NCI-H510A (cell line): ENCODE measurements at regions not wholly inside any gene's neighbourhood (a gene's known extent, or its start where the extent isn't known, plus 50 kb on each side); places are given as distances from the start of the nearest gene placed in this dataset.

Experiments
- DNase-seq: peaks from one replicate; lab custom pipeline; 2025; lab: John Stamatoyannopoulos, UW

DNA sequence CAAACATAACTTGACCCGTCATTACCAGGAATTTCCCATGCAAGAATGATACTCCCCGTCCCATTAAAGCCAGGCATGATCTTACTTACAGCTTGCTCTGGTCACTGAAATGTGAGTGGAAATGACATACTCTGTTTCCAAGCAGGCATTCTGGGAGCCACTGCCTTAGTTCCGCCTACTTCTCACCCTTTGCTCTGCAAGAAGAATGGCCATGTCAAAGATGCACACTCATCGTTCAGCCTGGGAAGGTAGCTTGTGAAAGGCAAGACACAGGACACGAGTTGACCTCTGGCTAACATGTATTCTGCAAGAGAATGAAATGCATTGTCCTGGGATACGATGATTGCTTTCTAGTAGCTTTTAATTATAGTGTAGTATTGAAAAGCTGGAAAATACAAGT, 1144.4 kb downstream of the NLGN4X start:
- DNase-seq = no peak

GRCh38 chrX:5082705-5083104, 1146.0 kb downstream of the NLGN4X start:
- DNase-seq = no peak

- no peak for DNase-seq
These were observed 1147.9 kb downstream of the NLGN4X start for GRCh38 chrX:5080791-5081190.

- DNase-seq = no peak
These were observed 1160.1 kb downstream of the NLGN4X start for GRCh38 chrX:5068550-5068949.

DNA sequence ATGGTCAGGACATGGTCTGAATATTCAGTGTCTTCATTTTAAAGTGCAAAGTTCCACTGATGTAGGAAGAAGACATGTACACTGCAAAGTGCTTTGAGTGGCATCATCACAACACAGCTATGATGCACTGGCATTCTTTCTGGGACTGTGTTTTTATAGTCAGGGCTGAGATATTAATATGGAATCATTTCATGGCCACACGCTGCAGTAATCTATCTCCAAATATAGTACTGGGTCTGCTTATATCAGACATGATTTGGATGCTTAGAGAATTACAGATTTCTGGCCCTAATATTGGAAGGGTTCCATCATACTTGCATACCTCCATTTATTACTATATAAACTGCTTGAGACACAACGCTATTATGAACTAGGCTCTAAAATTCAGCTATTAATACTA, 1170.9 kb downstream of the NLGN4X start:
- no peak for DNase-seq

DNA sequence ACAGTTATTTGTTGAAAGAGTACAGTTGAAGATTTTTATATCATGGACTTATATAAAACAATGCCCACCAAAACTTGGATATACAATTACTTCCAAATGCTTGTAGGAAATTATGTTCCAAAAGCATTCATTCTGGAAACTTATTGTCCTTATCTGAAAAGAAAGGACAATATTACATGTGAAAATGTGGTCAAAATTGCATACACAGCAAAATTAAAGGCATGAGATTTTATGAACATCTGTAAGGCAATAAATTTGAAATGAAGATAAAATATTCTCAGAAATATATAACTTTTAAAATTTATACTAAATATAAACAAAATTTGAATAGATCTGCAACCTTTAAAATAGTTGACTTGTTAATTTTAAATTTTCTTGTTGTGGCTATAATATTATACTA, 1173.8 kb downstream of the NLGN4X start:
- no peak for DNase-seq

DNA sequence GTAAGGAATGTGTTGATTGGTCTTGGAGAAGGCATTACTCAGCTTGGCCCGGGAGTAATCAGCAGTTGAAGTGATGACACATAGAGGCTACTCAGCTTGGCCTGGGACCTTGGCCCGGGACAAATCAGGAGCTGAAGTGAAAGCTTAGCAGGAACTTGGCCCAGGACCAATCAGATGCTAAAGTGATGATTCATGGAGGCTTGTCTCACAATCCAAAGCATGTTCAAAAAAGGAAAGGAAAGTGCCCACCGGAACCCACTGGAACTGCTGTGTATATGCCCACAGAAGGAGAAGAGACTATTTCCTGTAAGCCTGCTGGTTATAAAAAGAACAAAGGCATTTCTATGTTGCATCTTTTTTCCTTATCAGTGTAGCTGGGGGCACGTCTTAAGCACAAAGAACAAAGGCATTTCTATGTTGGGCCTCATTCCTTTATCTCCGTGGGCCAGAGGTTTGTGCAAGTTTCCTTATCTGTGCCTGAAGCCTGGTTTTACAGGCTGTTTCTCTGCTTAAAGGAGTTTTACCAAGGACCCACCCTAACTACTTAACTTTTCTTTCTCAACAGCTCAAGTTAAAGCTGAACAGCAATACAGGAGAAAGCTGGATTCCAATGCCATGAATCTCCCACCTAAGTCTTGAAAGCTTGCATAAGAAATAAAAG, 1176.7 kb downstream of the NLGN4X start:
- no peak for DNase-seq

- no peak for DNase-seq
These were observed 1186.1 kb downstream of the NLGN4X start for GRCh38 chrX:5042563-5042962.

GRCh38 chrX:5031792-5032191, 1196.9 kb downstream of the NLGN4X start:
- DNase-seq = no peak

- no peak for DNase-seq
These were observed 1213.2 kb downstream of the NLGN4X start for GRCh38 chrX:5015451-5015850.

- DNase-seq = no peak
These were observed 1233.8 kb downstream of the NLGN4X start for GRCh38 chrX:4994855-4995254.

DNA sequence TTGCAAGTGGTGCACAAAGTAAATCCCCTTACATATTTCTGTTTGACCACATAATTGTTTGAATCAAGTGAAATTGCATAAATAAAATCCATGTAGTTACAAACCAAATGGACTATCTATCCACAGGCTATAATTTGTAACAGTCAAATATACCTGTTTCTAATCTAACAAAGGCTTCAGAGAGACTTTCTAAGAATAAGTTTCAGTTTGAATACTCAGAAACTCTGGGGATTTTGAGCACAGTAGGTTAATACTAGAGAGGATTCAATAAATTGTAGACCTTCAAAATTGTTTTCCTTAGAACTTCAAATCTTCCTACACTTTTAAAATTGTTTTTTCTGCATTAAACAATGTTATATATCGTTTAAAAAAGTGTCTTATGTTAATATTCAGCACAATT, 1250.1 kb downstream of the NLGN4X start:
- no peak for DNase-seq

GRCh38 chrX:4971646-4972045, 1257.0 kb downstream of the NLGN4X start:
- no peak for DNase-seq

DNA sequence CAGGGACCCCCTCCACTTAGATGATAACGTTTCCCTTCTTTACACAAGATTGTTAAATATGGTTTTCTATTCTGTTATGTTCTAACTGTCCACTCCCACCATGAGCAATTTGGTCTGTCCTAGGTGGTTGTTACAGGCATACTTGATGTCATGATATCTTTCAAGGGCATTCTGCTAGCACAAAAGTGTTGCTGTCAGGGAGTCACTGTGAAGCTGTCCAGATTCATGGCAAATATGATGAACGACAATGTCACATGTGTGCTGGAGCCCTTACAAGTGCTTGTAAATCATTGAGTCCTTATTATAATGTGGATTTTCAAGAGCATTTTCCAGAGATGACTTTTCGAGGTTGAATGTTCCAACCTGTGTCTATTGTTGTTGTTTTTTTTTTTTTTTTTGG, 1250.7 kb upstream of the PRKX start:
- DNase-seq = no peak

GRCh38 chrX:4963432-4963831, 1250.0 kb upstream of the PRKX start:
- no peak for DNase-seq

DNA sequence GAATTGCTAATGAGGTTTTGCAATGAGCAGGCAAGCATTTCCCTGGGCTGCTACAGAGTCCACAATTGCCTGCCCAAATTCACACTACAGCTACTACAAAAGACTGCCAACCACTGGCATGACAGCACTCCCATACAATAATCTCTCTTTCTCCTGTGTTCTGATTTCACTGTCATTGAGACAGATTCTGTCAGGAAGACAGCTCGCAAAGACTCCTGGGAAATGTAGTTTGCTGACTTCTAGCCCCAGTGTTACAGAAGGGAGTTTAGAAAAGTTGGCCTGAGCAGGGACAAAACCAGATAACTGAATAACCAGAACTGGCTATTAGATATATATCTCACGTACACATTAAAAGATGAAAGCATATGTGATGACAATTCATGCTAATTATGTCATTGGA, 1231.3 kb upstream of the PRKX start:
- DNase-seq = no peak

DNA sequence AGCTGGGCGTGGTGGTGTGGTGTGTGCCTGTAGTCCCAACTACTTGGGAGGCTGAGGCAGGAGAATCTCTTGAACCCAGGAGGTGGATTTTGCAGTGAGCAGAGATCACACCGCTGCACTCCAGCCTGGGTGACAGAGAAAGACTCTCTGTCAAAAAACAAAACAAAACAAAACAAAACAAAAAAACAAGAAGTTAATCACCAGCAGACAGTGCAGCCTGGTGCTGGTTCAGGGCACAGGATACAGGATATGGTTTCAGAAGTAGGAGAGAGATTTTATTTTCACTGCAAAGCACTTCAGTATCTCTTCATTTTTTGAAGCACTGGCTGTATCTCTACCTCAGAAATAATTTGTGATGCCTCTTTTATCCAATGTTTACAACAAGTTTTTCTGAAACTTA, 1222.9 kb upstream of the PRKX start:
- DNase-seq = no peak

DNA sequence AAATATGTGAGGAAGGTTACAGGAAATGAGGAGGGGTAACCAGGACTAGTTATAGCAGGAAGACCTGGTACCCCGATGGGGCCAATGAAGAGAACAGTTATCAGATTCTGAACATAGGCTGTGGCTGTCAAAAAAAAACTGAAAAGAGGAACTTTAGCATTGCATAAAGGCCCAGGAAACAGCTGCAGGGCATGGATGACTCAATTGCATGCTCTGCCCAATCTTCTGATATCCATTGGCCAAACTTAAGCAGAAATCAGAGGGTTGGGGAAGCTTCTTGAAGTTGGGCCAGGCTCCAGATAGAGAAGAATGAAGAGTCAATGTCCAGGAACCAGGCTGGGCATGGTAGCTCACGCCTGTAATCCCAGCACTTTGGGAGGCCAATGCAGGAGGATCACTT, 1222.4 kb upstream of the PRKX start:
- no peak for DNase-seq

DNA sequence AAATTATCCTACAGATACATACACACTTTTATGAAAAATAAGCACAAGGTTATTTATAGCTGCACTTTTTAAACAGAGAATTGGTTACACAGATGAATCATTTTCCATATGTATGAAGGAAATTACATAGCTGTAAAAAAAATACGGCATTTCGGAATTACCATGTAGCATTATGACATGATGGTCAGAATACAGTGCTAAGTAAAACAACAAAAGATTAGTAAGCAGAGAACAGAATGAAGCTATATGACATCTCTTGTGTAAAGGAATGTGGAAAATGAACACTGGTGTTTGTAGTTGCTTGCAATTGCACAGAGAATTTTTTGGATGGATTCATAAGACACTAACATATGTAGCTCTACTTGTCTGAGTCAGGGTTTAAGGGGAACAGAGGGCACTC, 1222.0 kb upstream of the PRKX start:
- no peak for DNase-seq

DNA sequence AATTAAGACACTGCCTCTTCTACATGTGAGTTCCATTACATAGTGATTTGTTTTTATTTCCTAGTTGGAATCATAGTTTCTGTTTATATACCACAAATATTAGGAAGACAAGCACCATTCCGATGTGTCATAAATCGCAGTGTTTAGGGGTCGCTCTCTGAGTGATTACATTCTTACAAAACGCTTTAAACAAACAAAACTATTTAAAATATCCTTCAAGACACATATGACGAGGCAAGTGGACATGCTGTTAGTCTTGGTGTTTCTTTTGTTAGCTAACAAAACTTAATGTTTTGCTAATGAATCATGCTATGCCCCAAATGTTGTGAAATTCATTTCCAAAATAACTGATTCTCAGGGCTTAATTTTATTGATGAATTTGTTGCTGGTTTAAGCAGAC, 1219.3 kb upstream of the PRKX start:
- no peak for DNase-seq

GRCh38 chrX:4930426-4930825, 1217.0 kb upstream of the PRKX start:
- no peak for DNase-seq

DNA sequence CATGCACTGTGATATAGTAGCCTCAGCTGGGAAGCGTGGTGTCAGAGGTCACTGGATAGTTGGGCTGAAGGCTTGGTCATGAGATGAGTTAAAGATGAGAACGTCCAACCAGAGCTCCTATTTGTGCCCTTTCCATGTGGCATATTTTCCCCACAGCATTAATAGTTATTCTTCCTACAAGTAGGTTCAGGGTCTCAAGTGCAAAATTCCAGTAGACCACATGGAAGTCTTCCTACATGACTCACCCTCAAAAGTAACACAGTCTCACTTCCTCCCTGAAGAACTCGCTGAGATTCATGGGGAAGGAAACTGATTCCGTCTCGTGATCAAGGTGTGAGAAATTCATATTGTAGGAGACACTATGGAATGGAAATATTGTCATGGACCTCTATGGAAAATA, 1212.5 kb upstream of the PRKX start:
- DNase-seq = no peak

- no peak for DNase-seq
These were observed 1195.9 kb upstream of the PRKX start for GRCh38 chrX:4909348-4909747.

- no peak for DNase-seq
These were observed 1192.1 kb upstream of the PRKX start for GRCh38 chrX:4905576-4905975.

- no peak for DNase-seq
These were observed 1167.8 kb upstream of the PRKX start for GRCh38 chrX:4881277-4881676.
